ENCODE measurements at regions not wholly inside any gene's neighbourhood (a gene's known extent, or its start where the extent isn't known, plus 50 kb on each side); places are given as distances from the start of the nearest gene placed in this dataset.

- no peak for DNase-seq (ENCODE audit: low spot score)
Measured at GRCh38 chr14:104291123-104292000, 153.0 kb downstream of the KIF26A start.

- no peak for DNase-seq (ENCODE audit: low spot score)
Measured at GRCh38 chr14:104292084-104292970, 153.9 kb downstream of the KIF26A start.

GRCh38 chr14:104293231-104293841, 154.9 kb downstream of the KIF26A start:
- no peak for DNase-seq (ENCODE audit: low spot score)

GRCh38 chr14:104293851-104294627, 155.7 kb downstream of the KIF26A start:
- no peak for DNase-seq (ENCODE audit: low spot score)

- no peak for DNase-seq (ENCODE audit: low spot score)
Measured at GRCh38 chr14:104294628-104294982, 156.2 kb downstream of the KIF26A start.

GRCh38 chr14:104294983-104295680, 156.7 kb downstream of the KIF26A start:
- no peak for DNase-seq (ENCODE audit: low spot score)

- no peak for DNase-seq (ENCODE audit: low spot score)
Measured at GRCh38 chr14:104295681-104296387, 157.4 kb downstream of the KIF26A start.

GRCh38 chr14:104296388-104297312, 158.3 kb downstream of the KIF26A start:
- DNase-seq (ENCODE audit: low spot score), result no peak

- no peak for DNase-seq (ENCODE audit: low spot score)
Measured at GRCh38 chr14:104297313-104297704, 158.9 kb downstream of the KIF26A start.

- no peak for DNase-seq (ENCODE audit: low spot score)
Measured at GRCh38 chr14:104297721-104298401, 159.5 kb downstream of the KIF26A start.

GRCh38 chr14:104298458-104298857, 160.1 kb downstream of the KIF26A start:
- no peak for DNase-seq (ENCODE audit: low spot score)

GRCh38 chr14:104299993-104300761, 161.8 kb downstream of the KIF26A start:
- no peak for DNase-seq (ENCODE audit: low spot score)

- no peak for DNase-seq (ENCODE audit: low spot score)
Measured at GRCh38 chr14:104301731-104302460, 163.5 kb downstream of the KIF26A start.

- no peak for DNase-seq (ENCODE audit: low spot score)
Measured at GRCh38 chr14:104302794-104303405, 164.5 kb downstream of the KIF26A start.

- DNase-seq (ENCODE audit: low spot score), result no peak
Measured at GRCh38 chr14:104303705-104304425, 165.5 kb downstream of the KIF26A start.
